Activated T-cell treated with anti-CD3 and anti-CD28 coated beads, Interleukin-2, amount 50 U/mL, for 4 hours (primary cell): ENCODE measurements at regions not wholly inside any gene's neighbourhood (a gene's known extent, or its start where the extent isn't known, plus 50 kb on each side); places are given as distances from the start of the nearest gene placed in this dataset.
A peak's percentile ranks its signal among the peaks of the same experiment; 100 is the strongest.
"Not testable (repeated sequence)": the region's sequence is repeated elsewhere in the genome, so short reads cannot be mapped to it uniquely, and the experiment has no call there.

Experiments
- ATAC-seq, 2 donors: fragments of 200-7000 bp; cut with Tn5 transposase; one replicate each; pipeline ENCODE4 v1.10.0; 2021
- DNase-seq: peaks from one replicate; pipeline ENCODE4 v3.0.0-alpha.2; 2020
- H3K27me3 Mint-ChIP-seq: one replicate; pipeline ENCODE4 v1.8.0; 2021; ENCODE audit warnings: low read depth, mixed read lengths
- H3K36me3 Mint-ChIP-seq: one replicate; pipeline ENCODE4 v1.8.0; 2022; ENCODE audit warnings: mixed read lengths; ENCODE audit not compliant: insufficient read depth
- H3K4me1 Mint-ChIP-seq: one replicate; pipeline ENCODE4 v1.8.0; 2021; ENCODE audit warnings: low read depth, mixed read lengths
- H3K4me3 Mint-ChIP-seq: one replicate; pipeline ENCODE4 v1.8.0; 2021; ENCODE audit warnings: mild to moderate bottlenecking, moderate library complexity, mixed read lengths
- H3K9me3 Mint-ChIP-seq: one replicate; pipeline ENCODE4 v1.8.0; 2021; ENCODE audit warnings: mixed read lengths

DNA sequence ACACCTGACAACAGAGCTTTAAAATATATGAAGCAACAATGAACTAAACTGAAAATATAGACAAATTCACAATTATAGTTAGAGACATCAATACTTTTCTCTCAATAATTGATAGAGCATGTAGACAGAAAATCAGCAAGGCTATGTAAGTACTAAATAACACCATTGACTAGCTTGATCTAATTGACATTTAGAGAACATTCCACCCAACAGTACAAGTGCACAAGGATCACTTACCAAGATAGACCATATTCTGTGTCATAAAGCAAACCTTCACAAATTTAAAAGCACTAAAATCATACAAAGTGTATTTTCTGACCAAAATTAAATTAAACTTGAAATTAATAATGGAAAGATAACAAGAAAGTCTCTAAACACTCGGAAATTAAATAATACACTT is 562.5 kb downstream of the INSC start:
- Mint-ChIP-seq H3K27me3 (peaks cover 2% of the 10 kb centered on the region), H3K9me3 (peaks cover 30% of the 10 kb centered on the region), H3K36me3 (no peaks in the 10 kb centered on the region), H3K4me3 (no peak overlapping the region), H3K4me1 (no peaks in the 10 kb centered on the region)
- ATAC-seq (no peak), DNase-seq (no peak)

DNA sequence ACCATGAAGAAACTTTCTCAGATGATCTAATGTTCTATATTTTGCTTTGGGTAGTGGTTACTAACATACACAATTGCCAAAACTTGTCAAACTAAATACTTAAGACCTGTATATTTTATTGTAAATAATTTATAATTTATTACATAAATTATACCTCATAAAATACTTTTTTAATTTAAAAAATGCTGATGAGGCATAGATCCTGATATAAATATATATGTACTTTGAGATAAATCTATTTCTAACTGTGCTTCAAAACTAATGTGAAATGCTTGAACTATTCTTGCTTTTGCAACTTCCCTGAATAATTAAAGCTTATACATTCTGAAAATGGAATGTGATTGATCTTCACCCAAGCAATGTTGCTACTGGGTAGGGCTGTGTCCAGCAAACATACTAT is 568.8 kb downstream of the INSC start:
- no peak for ATAC-seq
- H3K27me3 Mint-ChIP-seq: no peaks in the 10 kb centered on the region
- H3K4me1 Mint-ChIP-seq: no peaks in the 10 kb centered on the region
- no peak for DNase-seq
- peaks cover 8% of the 10 kb centered on the region for H3K9me3 Mint-ChIP-seq
- no peak overlapping the region for H3K4me3 Mint-ChIP-seq
- no peaks in the 10 kb centered on the region for H3K36me3 Mint-ChIP-seq

DNA sequence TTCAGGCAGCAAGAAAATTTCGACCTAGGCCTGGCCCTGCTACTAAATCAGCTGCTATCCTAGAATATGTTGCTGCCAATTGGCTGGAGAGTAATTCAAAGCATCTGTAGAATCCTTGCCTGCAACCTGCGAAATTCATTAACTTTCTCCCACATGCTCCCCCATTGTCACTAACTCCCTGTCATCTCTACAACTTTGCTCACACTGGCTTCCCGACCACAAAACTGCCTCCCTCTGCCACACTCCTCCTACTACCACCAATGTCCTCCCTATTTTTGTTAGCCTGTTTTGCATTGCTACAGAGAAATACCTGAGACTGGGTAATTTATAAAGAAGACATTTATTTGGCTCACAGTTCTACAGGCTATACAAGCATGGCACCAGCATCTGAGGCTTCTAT is 570.6 kb downstream of the INSC start:
- Mint-ChIP-seq H3K36me3 (no peaks in the 10 kb centered on the region), H3K4me1 (no peaks in the 10 kb centered on the region), H3K9me3 (peaks cover 2% of the 10 kb centered on the region), H3K27me3 (no peaks in the 10 kb centered on the region), H3K4me3 (no peak overlapping the region)
- DNase-seq (no peak), ATAC-seq (no peak)

DNA sequence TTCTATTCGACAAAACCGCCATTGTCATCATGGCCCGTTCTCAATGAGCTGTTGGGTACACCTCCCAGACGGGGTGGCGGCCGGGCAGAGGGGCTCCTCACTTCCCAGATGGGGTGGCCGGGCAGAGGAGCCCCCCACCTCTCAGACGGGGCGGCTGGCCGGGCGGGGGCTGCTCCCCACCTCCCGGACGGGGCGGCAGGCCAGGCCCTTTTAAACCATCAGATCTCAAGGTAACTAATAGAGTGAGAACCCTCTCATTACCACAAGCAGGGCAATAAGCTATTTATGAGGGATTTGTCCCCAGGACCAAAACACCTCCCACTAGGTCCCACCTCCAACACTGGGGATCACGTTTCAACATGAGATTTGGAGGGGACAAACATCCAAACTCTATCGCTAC is 571.5 kb downstream of the INSC start:
- not testable (repeated sequence) for H3K4me1 Mint-ChIP-seq, H3K9me3 Mint-ChIP-seq, H3K27me3 Mint-ChIP-seq, DNase-seq, H3K36me3 Mint-ChIP-seq, H3K4me3 Mint-ChIP-seq, ATAC-seq

DNA sequence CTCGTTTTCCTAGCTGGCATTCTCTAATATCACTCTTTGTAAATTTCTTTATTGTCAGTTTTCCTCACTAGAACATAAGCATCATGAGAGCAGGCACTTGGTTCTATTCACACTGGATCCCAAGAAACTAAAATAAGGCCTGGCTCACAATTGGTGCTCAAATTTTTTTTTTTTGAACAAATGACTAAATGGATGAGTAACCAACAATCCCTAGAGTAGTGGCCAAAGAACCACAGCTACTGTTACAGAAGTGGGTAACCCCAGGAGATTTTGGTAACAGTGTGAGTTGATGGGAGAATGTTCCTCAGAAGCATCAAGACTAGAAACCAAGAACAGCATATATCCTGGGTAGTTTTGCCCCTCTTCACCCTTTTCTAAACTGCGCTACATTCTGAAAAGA is 572.6 kb downstream of the INSC start:
- Mint-ChIP-seq H3K4me1 (no peaks in the 10 kb centered on the region), H3K4me3 (no peak overlapping the region), H3K27me3 (no peaks in the 10 kb centered on the region), H3K9me3 (no peaks in the 10 kb centered on the region), H3K36me3 (no peaks in the 10 kb centered on the region)
- ATAC-seq: no peak
- no peak for DNase-seq

DNA sequence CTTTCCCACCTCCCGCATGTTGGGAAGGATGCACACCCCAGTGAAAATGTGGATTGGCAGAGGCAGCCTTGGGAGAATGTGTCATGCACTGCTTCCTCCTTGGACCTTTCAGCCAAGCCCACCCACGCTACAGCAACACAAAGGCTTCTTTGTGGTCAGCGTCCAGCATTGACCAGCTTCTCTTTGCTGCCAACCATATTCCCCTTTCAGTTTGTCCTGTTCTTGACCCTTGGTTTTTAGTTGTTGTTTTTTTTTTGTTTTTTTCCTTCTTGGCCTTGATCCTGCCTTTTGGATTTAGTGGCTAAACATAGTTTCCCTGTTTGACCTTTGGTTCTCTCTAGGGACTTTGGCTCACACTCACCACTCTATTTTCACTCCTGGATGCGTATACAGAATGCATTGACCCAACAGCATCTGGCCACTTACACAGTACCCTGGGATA is 573.6 kb downstream of the INSC start:
- Mint-ChIP-seq H3K27me3 (no peaks in the 10 kb centered on the region), H3K4me1 (no peaks in the 10 kb centered on the region), H3K9me3 (peaks cover 3% of the 10 kb centered on the region), H3K4me3 (no peak overlapping the region), H3K36me3 (no peaks in the 10 kb centered on the region)
- ATAC-seq (no peak), DNase-seq (no peak)

DNA sequence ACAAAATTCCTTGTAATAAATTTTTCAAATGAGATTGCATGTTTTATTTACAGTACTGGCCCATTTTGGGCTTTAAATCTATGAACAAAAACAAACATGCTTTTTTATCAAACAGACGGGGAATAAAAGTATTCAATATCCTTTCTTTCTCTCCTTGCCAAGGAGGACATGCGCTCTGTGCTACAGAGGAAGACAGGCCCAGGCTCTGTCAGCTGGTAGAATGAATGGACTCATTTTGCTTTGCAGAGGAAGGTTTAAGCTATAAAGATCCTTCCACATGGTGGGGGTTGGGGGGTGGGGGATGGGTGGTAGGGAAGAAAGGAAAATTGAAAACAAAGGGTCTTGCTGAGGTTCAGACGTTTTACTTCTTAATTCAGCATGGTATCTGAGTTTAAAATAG is 575.6 kb downstream of the INSC start:
- H3K27me3 Mint-ChIP-seq: no peaks in the 10 kb centered on the region
- ATAC-seq (no peak), DNase-seq (no peak)
- no peak overlapping the region for H3K4me3 Mint-ChIP-seq
- no peaks in the 10 kb centered on the region for H3K36me3 Mint-ChIP-seq
- peaks cover 3% of the 10 kb centered on the region for H3K9me3 Mint-ChIP-seq
- no peaks in the 10 kb centered on the region for H3K4me1 Mint-ChIP-seq

DNA sequence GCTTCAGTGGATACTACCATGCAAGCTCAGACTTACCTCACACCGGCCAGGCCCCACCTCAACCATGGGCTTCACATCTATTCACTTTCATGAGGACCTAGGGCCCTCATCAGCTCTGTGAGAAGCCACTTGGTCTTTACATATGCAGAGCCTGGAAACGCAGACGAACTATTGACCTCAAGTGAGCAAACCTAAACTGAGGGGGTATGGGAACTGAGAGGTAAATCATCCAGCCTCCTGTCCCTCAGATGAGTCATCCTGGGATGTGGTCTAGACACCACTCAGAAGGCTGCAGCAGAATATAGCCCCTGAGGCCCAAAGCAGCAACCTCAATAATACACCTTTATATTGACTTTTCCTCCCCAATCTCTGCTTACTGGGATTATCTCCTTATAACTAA is 578.0 kb downstream of the INSC start:
- no peaks in the 10 kb centered on the region for H3K27me3 Mint-ChIP-seq
- ATAC-seq (peak in 1 of 2 donors; percentile 30), DNase-seq (no peak)
- no peaks in the 10 kb centered on the region for H3K4me1 Mint-ChIP-seq
- H3K4me3 Mint-ChIP-seq: no peak overlapping the region
- H3K36me3 Mint-ChIP-seq: no peaks in the 10 kb centered on the region
- H3K9me3 Mint-ChIP-seq: peaks cover 3% of the 10 kb centered on the region

DNA sequence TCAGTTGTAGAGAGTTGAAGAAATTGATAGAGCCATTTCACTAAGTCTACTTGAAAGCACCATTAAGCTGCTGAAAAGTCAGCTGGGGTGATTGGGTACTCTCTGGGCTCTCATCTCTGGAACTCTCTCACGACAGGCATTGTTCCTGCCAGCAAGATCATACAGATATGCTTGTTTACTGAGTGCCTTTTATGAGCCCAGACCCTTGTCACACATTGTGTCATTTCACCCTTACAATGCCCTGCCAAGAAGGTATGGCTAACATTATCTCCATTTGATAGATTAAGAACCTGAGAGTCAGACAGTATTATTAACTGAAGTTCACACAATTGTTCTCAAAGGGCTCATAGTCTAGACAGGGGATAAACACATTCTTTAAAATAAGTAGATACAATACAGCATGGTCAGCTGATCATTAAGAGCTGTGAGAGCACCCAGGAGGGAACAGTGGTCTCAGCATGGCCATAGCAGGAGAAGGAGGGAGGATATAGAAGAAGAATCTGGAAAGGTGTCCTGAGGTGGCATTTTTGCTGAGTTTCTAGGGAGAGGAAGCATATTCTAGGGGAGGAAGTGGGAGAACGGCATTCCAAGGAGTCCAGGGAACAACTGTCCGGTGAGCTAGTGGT is 580.5 kb downstream of the INSC start:
- H3K27me3 Mint-ChIP-seq: no peaks in the 10 kb centered on the region
- H3K36me3 Mint-ChIP-seq: no peaks in the 10 kb centered on the region
- no peak overlapping the region for H3K4me3 Mint-ChIP-seq
- peaks cover 3% of the 10 kb centered on the region for H3K9me3 Mint-ChIP-seq
- no peaks in the 10 kb centered on the region for H3K4me1 Mint-ChIP-seq
- ATAC-seq: no peak
- no peak for DNase-seq

DNA sequence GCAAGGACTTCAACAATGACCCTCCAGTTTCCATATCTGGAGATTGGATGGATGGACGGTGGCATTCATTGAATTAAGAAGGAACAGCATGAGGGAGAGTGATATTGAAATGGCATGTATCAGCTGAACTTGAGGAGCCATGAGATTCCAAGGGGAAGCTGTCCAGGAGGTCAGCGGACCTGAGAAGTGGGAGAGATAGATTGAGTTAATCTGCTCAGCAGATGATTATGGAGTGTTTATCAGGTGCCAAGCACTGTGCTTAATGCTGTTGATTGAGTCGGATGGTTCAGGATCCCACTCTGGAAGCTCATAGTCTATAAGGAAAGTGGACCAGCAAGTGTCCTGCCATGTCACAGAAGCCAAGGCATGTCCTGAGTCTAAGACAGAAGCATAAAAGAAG is 581.3 kb downstream of the INSC start:
- ATAC-seq (no peak), DNase-seq (no peak)
- Mint-ChIP-seq H3K9me3 (peaks cover 3% of the 10 kb centered on the region), H3K27me3 (no peaks in the 10 kb centered on the region), H3K4me3 (no peak overlapping the region), H3K36me3 (no peaks in the 10 kb centered on the region), H3K4me1 (no peaks in the 10 kb centered on the region)

DNA sequence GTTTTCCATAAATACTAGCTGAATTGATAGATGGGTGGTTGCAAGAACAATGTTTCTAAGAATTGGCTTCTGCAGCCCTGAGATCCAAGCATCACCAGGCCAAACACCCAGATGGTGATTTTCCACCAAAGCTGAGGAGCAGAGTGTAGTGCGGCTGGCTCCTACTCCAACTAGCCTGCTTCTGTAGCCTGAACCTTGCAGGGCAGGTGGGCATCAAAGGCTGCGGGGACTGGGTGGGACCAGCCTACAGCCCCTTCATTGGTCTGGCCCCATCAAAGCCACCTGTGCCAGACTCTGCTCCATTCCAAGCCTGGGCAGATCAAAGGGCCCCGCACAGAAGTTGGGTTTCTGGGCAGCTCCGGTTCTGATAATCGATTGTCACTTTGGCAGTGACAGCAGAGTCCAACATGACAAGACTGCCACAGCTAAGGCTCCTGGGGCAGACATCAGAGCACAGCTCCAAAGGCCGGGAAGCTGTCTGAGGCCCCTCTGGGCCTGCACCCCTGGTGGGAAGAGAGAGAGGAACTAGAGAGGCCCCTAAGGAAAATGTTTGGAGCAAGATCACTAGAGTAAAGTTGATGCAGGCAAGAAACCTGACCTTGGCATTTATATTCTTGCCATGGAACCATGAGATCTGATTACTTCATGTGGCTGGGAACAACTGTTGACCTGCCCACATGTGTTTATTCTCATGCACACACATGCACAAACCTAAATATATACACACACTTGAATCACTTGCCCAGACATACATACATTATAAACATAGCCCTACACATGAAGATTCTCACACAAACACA is 582.9 kb downstream of the INSC start:
- H3K36me3 Mint-ChIP-seq: no peaks in the 10 kb centered on the region
- no peaks in the 10 kb centered on the region for H3K27me3 Mint-ChIP-seq
- H3K9me3 Mint-ChIP-seq: peaks cover under 1% of the 10 kb centered on the region
- DNase-seq (no peak), ATAC-seq (no peak)
- H3K4me3 Mint-ChIP-seq: no peak overlapping the region
- H3K4me1 Mint-ChIP-seq: no peaks in the 10 kb centered on the region

DNA sequence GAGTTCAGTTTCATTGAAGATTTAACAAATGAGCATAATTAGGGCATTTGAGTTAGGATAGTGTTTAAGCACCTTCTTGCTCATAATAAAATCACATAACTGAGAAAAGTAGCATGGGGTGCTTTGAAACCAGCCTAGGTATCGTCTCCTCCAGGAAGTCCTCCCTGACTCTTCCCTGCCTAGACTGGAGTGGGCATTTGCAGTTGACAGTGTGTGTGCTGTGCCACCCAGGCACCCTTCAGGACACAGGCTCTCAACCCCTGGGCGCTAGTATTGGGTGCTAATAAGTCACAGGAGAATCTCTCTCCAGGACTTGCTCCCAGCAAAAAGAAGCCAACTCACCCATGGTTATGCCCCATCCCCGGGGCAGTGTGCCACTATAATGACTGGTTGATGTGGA is 584.1 kb downstream of the INSC start:
- no peaks in the 10 kb centered on the region for H3K9me3 Mint-ChIP-seq
- DNase-seq (no peak), ATAC-seq (no peak)
- no peaks in the 10 kb centered on the region for H3K36me3 Mint-ChIP-seq
- H3K4me3 Mint-ChIP-seq: no peak overlapping the region
- H3K27me3 Mint-ChIP-seq: no peaks in the 10 kb centered on the region
- H3K4me1 Mint-ChIP-seq: no peaks in the 10 kb centered on the region

DNA sequence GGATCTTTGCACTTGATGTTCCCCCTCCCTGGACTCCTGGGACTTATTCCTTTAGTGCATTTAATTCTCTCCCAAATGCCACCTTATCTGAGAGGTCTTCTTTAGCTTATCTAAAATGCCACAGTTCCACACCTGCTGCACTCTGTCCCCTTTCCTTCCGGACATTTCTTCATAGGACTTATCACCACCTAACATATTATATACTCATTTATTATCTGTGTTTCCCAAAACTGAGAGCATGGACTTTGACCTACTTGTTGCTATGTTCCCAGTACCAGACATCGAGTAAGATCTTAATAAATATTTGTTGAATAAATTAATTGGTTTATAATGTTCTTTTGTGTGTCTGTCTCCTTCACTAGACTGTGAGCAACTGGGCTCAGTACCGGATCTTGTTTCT is 585.3 kb downstream of the INSC start:
- DNase-seq: no peak
- H3K27me3 Mint-ChIP-seq: no peaks in the 10 kb centered on the region
- H3K4me1 Mint-ChIP-seq: no peaks in the 10 kb centered on the region
- no peaks in the 10 kb centered on the region for H3K9me3 Mint-ChIP-seq
- no peaks in the 10 kb centered on the region for H3K36me3 Mint-ChIP-seq
- H3K4me3 Mint-ChIP-seq: no peak overlapping the region
- no peak for ATAC-seq

DNA sequence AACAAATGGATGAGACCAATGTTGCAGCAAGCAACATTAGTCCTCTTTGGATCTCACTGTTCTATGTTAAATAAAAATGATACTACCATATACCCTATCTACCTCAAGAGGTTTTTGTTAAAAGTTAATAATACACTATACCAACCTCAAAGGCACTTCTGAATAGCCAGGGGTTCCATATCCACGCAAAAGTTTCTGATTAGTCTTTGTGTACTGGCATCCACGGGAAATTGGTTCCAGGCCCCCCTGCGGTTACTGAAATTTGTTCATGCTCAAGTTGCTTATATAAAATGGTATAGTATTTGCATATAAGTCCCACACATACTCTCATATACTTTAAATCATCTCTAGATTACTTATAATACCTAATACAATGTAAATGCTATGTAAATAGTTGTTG is 585.7 kb downstream of the INSC start:
- DNase-seq (no peak), ATAC-seq (no peak)
- H3K27me3 Mint-ChIP-seq: no peaks in the 10 kb centered on the region
- H3K4me3 Mint-ChIP-seq: no peak overlapping the region
- no peaks in the 10 kb centered on the region for H3K4me1 Mint-ChIP-seq
- H3K9me3 Mint-ChIP-seq: no peaks in the 10 kb centered on the region
- H3K36me3 Mint-ChIP-seq: no peaks in the 10 kb centered on the region

DNA sequence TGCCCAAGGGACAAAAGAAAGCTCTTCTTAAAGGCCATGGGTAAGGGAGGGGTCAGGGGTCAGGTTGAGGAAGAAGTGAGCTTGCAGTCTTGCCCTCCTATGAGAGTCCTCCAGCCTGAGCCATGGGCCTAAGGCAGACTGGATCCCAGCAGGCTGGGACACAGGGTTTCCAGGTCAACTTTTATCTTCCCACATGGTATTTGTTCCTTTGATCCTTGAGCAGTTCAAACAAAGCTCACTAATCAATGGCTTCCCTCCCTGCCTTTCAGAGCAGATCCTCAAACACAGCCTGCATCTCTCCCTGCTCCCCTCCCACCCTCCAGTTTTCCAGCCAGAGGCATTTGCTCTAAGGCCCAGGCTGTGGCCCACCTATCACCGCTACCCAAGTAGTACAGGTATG is 589.3 kb downstream of the INSC start:
- DNase-seq (no peak), ATAC-seq (no peak)

More for the DNA sequence above, 589.3 kb downstream of the INSC start:
- no peak overlapping the region for H3K4me3 Mint-ChIP-seq
- H3K36me3 Mint-ChIP-seq: no peaks in the 10 kb centered on the region
- H3K27me3 Mint-ChIP-seq: no peaks in the 10 kb centered on the region
- no peaks in the 10 kb centered on the region for H3K4me1 Mint-ChIP-seq
- peaks cover 6% of the 10 kb centered on the region for H3K9me3 Mint-ChIP-seq
